Upper lobe of left lung (tissue), 4 donors: ENCODE measurements at regions not wholly inside any gene's neighbourhood (a gene's known extent, or its start where the extent isn't known, plus 50 kb on each side); places are given as distances from the start of the nearest gene placed in this dataset.

Experiments used
- EP300 ChIP-seq, 4 donors: sonication (generic); formaldehyde crosslinking; IDR thresholded peaks; one replicate each; pipeline ENCODE4 v1.5.1; 2017; ENCODE audit warnings: antibody characterized with exemption in 4 of 4, control low read depth in 2 of 4
- POLR2A ChIP-seq, 4 donors: fragments of 450-650 bp; IDR thresholded peaks; one replicate each; pipeline ENCODE4 v1.5.1; 2016 to 2017; ENCODE audit warnings: antibody characterized with exemption in 4 of 4, mild to moderate bottlenecking in 2 of 4
- POLR2AphosphoS5 ChIP-seq, 2 donors: sonication (generic); formaldehyde crosslinking; IDR thresholded peaks; one replicate each; pipeline ENCODE4 v1.5.1; 2017; ENCODE audit warnings: antibody characterized with exemption in 2 of 2
- TF ChIP-seq, protein P1 (sequence below), 6 experiments: fragments of 450-650 bp in 4 of 6; fragments of 200-600 bp in 2 of 6; sonication (generic) in 2 of 6; IDR thresholded peaks; one replicate each; pipeline ENCODE4 v1.5.1; 2016 to 2019; ENCODE audit warnings: antibody characterized with exemption in 6 of 6

- TF ChIP-seq, protein P1, sequence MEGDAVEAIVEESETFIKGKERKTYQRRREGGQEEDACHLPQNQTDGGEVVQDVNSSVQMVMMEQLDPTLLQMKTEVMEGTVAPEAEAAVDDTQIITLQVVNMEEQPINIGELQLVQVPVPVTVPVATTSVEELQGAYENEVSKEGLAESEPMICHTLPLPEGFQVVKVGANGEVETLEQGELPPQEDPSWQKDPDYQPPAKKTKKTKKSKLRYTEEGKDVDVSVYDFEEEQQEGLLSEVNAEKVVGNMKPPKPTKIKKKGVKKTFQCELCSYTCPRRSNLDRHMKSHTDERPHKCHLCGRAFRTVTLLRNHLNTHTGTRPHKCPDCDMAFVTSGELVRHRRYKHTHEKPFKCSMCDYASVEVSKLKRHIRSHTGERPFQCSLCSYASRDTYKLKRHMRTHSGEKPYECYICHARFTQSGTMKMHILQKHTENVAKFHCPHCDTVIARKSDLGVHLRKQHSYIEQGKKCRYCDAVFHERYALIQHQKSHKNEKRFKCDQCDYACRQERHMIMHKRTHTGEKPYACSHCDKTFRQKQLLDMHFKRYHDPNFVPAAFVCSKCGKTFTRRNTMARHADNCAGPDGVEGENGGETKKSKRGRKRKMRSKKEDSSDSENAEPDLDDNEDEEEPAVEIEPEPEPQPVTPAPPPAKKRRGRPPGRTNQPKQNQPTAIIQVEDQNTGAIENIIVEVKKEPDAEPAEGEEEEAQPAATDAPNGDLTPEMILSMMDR (IDR thresholded peaks at IDR 0.05) = no peak
- no peak for TF ChIP-seq POLR2AphosphoS5 (IDR thresholded peaks at IDR 0.05)
- no peak for TF ChIP-seq EP300 (IDR thresholded peaks at IDR 0.05)
- no peak for TF ChIP-seq POLR2A (IDR thresholded peaks at IDR 0.05)
These were observed 169.2 kb upstream of the SEMA3A start for GRCh38 chr7:84363741-84364140.
